Stimulated activated CD4-positive, alpha-beta T cell treated with anti-CD3 and anti-CD28 coated beads, Interleukin-1b, Interleukin-23, amount 100 ng/mL, for 1 hour (primary cell): ENCODE measurements at regions not wholly inside any gene's neighbourhood (a gene's known extent, or its start where the extent isn't known, plus 50 kb on each side); places are given as distances from the start of the nearest gene placed in this dataset.
"Not testable (repeated sequence)": the region's sequence is repeated elsewhere in the genome, so short reads cannot be mapped to it uniquely, and the experiment has no call there.

ENCODE experiments used
- DNase-seq, 2 donors: peaks; one replicate each; pipeline ENCODE4 v3.0.0-alpha.2; 2020; ENCODE audit warnings: low read depth in 2 of 2

DNA sequence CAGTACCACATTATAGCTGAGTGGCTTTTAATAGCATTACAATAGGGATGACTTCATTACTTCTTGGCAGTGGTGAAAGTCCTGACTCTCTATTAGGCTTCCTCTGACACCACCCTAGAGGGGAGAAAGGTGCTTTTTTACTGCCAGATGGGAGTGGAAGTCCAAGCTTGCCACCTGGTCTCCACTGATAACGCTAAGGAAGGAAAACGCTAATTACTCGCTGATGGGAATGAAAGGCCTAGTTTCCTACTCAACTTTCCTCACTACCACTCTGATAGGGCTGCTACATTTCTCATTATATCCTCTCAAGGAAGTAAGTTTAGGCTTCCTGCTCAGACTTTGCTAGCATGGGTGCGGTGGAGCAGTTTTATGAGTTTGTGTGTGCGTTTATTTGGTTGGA, 62.3 kb upstream of the PAGE3 start:
- DNase-seq = no peak

DNA sequence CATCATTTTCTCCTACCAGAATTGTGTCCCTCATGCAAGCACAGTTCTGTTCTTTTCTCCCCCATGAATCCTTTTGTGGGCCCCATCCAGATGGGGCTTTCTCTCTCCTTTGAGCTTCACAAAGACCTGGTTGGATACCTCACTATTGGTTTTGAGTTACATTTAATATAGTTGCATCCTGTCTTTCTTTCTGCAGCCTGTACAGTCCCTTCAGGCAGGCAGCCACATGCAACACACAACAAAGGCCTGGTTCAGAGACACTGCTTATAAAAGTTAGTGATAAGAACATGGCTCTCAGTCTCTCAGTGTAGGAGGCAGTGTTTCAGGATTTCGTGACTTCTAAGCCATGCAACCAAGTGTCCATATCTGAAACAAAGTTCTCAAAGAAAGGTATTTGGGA, 70.6 kb upstream of the PAGE3 start:
- DNase-seq = no peak

DNA sequence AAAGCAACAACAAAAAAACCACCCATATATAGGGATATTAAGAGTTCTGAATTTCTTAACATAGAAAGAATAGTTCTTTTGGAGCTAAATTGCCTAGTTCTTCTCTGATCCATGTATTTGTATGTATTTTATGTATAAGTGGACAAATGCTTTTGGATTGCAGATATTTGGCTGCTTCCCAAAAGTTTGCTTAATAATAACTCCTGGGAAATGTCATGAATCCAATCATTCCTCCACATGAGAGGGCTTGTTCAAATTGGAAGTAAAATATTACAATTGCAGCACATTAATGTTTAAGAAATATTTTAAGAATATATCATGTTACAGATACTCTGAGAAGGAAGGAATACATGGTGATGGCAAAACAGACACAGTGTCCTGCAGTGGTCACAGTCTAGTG, 71.5 kb upstream of the PAGE3 start:
- DNase-seq = no peak

DNA sequence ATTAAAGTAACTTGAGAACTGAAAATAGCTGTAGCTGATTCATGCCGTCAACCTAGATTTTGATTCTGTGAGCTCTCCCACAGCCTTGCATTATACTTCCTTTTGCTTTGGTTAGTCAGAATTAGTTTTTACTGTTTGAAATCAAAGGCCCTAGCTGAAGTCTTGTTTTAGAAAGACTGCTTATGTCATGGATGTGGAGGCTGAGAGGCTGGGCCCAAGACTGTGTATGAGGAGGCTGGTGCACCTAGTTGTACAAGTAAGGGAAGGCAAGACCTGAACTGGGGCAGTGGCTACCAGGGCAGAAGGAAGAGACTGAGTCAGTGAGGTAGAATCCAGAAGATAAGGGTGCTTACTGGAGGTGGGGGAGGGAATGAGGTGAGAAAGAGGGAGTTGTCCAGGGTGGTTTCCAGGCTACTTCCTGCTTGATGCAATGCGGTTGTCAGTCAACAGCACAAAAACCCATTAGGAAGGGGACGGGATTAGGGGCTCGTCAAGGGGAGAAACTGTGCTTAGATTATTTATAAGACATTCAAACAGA, 76.2 kb upstream of the PAGE3 start:
- DNase-seq = no peak

DNA sequence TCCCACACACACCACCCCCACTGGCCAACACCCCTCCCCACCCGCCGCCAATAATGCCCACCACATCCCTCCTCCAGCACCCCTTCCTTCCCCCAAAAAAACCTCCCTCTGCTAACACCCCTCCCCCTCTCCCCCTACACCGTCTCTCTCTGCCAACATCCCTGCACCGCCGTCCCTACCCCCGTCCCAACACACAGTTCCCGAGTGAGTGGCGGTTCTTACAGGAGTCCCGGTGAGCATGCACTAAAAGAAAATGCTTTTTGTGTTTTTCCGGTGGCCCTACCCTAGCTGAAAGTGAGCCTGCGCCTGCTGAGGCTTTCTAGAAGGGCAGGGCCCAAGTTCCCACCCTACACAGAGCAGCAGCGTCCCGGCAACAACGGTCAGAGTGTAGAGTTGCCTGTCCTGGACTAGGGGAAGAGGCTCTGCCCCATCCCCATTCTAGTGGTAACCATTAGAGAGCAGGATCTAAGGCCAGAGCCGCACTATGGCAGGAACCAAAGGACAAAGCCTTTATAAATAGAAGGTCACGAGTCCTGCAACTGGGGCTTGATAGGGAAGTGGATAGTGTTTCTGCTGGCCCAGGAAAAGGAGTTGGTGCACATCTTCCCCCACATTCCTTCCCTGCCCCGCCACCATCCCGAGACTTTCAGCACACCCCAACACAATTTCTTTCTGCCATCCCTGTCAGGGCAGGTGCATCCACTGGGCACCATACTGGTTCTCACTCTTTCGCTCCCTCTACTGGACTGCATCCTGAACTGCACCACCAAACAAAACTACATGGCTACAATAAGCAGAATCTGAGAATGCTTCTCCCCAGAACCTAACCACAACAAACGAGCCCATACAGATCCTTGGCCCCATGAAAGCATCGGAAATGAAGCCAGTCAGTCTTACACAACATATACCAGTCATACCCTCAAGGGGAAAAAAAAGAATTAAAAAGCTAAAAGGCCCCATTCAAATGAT, 78.1 kb upstream of the PAGE3 start:
- peak in 1 of 2 donors; percentile 0 for DNase-seq

DNA sequence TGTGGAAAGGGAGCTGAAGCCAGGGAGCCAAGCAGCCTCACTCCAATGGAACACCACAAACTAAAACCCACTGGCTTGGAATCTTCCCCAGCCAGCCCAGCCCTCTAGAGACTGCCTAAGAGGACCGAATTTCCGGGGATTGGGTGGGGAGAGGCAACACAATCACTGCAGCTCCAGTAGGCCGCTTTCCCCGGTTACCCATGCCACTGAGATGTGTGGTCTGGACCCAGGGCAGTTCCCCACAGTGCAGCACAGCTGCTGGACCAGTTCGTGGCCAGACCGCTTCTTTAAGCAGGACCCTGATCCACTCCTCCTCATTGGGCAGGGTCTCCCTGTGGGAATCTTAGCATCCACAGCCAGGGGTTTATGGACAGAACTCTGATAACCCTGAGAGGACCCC, 91.9 kb upstream of the PAGE3 start:
- no peak for DNase-seq

DNA sequence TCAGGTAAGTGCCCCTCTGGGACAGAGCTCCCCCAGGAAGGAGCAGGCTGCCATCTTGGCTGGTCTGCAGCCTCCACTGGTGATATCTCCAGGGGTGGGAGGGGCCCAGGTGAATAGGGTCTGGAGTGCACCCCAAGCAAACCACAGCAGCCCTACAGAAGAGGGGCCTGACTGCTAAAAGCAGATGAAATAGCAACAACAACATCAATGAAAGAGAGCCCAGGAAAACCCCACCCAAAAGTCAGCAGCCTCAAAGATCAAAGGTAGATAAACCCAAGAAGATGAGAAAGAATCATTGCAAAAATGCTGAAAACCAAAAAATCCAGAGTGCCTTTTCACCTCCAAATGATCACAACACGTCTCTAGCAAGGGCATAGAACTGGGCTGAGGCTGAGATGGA, 92.5 kb upstream of the PAGE3 start:
- DNase-seq = no peak

DNA sequence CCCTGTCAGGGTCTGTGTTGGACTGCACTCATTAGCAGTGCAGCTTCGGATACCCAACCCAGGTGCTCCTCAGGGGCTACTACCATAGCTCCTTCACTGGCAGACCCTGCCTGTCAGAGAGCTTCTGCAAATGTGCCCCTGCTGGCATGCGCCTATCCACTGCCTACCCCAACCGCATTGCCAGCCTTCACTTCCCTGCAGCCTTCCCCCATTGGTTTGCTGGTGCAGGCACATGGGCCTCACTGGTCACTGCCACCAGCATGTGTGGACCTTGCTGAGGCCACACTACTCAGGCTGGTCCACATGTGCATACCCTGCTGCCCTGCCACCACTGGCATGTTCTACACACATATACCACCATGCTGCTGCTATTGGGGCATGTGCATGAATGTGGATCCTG, 72.5 kb upstream of the MAGEH1 start:
- DNase-seq = no peak

DNA sequence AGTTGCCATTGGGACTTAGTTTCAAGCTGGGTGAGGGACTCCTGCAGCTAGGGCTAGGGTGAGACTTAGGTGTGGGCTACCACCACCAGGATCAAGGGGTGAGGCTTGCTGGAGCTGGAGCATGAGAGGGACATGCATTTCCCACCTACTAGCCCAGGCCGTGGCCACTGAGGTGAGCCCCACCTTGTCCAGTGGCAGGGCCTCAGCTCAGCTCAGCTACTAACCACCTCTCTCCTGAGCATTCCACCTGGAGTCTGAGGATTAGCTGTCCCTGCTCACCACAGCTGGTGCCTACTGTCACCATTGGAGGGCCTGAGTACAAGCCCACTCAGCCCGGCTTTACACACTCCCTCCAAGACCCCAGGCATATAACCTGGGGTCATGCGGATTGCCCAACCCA, 62.6 kb upstream of the MAGEH1 start:
- no peak for DNase-seq

DNA sequence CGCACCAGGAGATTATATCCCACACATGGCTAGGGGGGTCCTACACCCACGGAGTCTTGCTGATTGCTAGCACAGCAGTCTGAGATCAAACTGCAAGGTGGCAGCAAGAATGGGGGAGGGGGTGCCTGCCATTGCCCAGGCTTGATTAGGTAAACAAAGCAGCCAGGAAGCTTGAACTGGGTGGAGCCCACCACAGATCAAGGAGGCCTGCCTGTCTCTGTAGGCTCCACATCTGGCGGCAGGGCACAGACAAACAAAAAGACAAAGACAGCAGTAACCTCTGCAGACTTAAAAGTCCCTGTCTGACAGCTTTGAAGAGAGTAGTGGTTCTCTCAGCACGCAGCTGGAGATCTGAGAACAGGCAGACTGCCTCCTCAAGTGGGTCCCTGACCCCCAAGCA, 55.1 kb upstream of the MAGEH1 start:
- DNase-seq = not testable (repeated sequence)
